GM12878 (cell line): ENCODE measurements at regions not wholly inside any gene's neighbourhood (a gene's known extent, or its start where the extent isn't known, plus 50 kb on each side); places are given as distances from the start of the nearest gene placed in this dataset.

Source experiments
- ATF7 ChIP-seq: fragments of 450-650 bp; IDR thresholded peaks from 2 replicates; pipeline ENCODE4 v1.6.1; 2016; ENCODE audit warnings: low read depth, mild to moderate bottlenecking
- CHD1 ChIP-seq: IDR thresholded peaks from 2 replicates; pipeline ENCODE4 v1.6.1; 2012; ENCODE audit warnings: low read depth, low read length, improper control_type of control experiment
- CHD2 ChIP-seq: IDR thresholded peaks from 2 replicates; pipeline ENCODE4 v1.6.1; 2011; ENCODE audit warnings: low read depth, low read length, improper control_type of control experiment, borderline replicate concordance
- CREB1 ChIP-seq: IDR thresholded peaks from 2 replicates; pipeline ENCODE4 v1.6.1; 2012; ENCODE audit warnings: low read depth, mild to moderate bottlenecking, inconsistent platforms
- HDGF ChIP-seq: fragments of 450-650 bp; IDR thresholded peaks from 2 replicates; pipeline ENCODE4 v1.6.1; 2016; ENCODE audit warnings: antibody characterized with exemption
- IKZF2 ChIP-seq, 2 experiments: fragments of 450-650 bp; IDR thresholded peaks; 2 replicates each; pipeline ENCODE4 v1.6.1; 2017; ENCODE audit warnings: mild to moderate bottlenecking in 2 of 2, moderate library complexity in 2 of 2
- IRF4 ChIP-seq: IDR thresholded peaks from 2 replicates; pipeline ENCODE4 v1.6.1; 2011; ENCODE audit warnings: low read depth, low read length
- MEF2B ChIP-seq: fragments of 450-650 bp; IDR thresholded peaks from 2 replicates; pipeline ENCODE4 v1.6.1; 2018; ENCODE audit warnings: mild to moderate bottlenecking, moderate library complexity; ENCODE audit not compliant: partially characterized antibody, poor library complexity, severe bottlenecking
- MYC ChIP-seq: IDR thresholded peaks from 2 replicates; pipeline ENCODE4 v1.6.1; 2011; ENCODE audit warnings: mild to moderate bottlenecking, low read length, moderate library complexity, inconsistent platforms; ENCODE audit not compliant: insufficient read depth, insufficient replicate concordance, insufficient read length, severe bottlenecking
- NFIC ChIP-seq: IDR thresholded peaks from 2 replicates; pipeline ENCODE4 v1.6.1; 2012; ENCODE audit warnings: low read depth, mild to moderate bottlenecking, inconsistent platforms, low read length, moderate library complexity
- NR2F1 ChIP-seq: fragments of 450-650 bp; conservative IDR thresholded peaks from 2 replicates; pipeline ENCODE4 v1.6.1; 2017; ENCODE audit warnings: mild to moderate bottlenecking
- PAX5 ChIP-seq: IDR thresholded peaks from 2 replicates; pipeline ENCODE4 v1.6.1; 2011; ENCODE audit warnings: low read depth, low read length, borderline replicate concordance
- SPI1 ChIP-seq: IDR thresholded peaks from 2 replicates; pipeline ENCODE4 v1.6.1; 2011; ENCODE audit warnings: low read depth, mild to moderate bottlenecking, low read length, moderate library complexity, borderline replicate concordance; ENCODE audit not compliant: insufficient read depth
- TF ChIP-seq, protein P1 (sequence below): fragments of 450-650 bp; conservative IDR thresholded peaks from 2 replicates; pipeline ENCODE4 v1.6.1; 2017; ENCODE audit warnings: mild to moderate bottlenecking, moderate library complexity
- TF ChIP-seq, protein P2 (sequence below): IDR thresholded peaks from 2 replicates; pipeline ENCODE4 v1.6.1; 2011; ENCODE audit warnings: borderline replicate concordance, low read depth, mild to moderate bottlenecking, moderate library complexity, low read length; ENCODE audit not compliant: insufficient read depth, poor library complexity, severe bottlenecking
- TF ChIP-seq, protein P3 (sequence below): fragments of 450-650 bp; IDR thresholded peaks from 2 replicates; pipeline ENCODE4 v1.6.1; 2017; ENCODE audit warnings: mild to moderate bottlenecking, moderate library complexity
- TF ChIP-seq, protein P4 (sequence below): IDR thresholded peaks from 2 replicates; pipeline ENCODE4 v1.6.1; 2012; ENCODE audit warnings: improper control_type of control experiment, low read depth, low read length; ENCODE audit not compliant: insufficient replicate concordance

DNA sequence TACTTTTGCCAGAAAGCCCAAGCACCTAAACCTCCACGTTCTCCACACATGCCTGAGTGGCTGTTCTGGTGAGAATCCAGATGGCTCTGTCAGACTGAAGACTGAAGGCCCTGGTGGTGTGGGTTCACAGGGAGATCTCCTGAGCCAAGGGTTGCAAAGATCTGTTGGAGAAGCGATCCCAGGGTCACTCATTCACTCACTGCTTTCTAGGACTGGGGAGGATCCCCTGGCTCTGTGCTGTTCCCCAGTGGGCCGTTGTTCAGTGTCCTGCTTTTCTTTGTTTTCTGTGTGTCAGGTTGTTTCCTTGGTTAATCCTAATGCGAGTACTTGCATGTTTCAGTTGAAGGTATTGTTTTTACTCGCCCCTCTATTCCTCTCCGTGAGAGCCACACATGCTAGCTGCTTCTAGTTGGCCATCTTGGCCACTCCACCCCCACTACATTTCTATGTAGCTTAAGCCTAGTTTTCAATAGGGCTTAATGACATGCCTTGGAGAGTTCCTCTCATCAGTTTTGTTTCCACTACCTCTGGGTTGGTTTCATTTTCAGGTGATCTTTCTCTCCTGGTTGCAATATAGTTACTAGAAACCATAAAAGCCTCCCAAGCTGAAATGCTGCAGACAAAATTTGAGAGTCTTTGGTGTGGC, 144.5 kb upstream of the SLC38A2 start (continued):
- TF ChIP-seq, protein P1, sequence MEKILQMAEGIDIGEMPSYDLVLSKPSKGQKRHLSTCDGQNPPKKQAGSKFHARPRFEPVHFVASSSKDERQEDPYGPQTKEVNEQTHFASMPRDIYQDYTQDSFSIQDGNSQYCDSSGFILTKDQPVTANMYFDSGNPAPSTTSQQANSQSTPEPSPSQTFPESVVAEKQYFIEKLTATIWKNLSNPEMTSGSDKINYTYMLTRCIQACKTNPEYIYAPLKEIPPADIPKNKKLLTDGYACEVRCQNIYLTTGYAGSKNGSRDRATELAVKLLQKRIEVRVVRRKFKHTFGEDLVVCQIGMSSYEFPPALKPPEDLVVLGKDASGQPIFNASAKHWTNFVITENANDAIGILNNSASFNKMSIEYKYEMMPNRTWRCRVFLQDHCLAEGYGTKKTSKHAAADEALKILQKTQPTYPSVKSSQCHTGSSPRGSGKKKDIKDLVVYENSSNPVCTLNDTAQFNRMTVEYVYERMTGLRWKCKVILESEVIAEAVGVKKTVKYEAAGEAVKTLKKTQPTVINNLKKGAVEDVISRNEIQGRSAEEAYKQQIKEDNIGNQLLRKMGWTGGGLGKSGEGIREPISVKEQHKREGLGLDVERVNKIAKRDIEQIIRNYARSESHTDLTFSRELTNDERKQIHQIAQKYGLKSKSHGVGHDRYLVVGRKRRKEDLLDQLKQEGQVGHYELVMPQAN, result no peak
- peak; percentile 66 for TF ChIP-seq ATF7
- TF ChIP-seq, protein P2, sequence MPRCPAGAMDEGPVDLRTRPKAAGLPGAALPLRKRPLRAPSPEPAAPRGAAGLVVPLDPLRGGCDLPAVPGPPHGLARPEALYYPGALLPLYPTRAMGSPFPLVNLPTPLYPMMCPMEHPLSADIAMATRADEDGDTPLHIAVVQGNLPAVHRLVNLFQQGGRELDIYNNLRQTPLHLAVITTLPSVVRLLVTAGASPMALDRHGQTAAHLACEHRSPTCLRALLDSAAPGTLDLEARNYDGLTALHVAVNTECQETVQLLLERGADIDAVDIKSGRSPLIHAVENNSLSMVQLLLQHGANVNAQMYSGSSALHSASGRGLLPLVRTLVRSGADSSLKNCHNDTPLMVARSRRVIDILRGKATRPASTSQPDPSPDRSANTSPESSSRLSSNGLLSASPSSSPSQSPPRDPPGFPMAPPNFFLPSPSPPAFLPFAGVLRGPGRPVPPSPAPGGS, result no peak
- no peak for TF ChIP-seq CHD1
- 0 out of 2 replicates have a peak, but pooled peaks have one; percentile 12 for TF ChIP-seq HDGF
- TF ChIP-seq, protein P3, sequence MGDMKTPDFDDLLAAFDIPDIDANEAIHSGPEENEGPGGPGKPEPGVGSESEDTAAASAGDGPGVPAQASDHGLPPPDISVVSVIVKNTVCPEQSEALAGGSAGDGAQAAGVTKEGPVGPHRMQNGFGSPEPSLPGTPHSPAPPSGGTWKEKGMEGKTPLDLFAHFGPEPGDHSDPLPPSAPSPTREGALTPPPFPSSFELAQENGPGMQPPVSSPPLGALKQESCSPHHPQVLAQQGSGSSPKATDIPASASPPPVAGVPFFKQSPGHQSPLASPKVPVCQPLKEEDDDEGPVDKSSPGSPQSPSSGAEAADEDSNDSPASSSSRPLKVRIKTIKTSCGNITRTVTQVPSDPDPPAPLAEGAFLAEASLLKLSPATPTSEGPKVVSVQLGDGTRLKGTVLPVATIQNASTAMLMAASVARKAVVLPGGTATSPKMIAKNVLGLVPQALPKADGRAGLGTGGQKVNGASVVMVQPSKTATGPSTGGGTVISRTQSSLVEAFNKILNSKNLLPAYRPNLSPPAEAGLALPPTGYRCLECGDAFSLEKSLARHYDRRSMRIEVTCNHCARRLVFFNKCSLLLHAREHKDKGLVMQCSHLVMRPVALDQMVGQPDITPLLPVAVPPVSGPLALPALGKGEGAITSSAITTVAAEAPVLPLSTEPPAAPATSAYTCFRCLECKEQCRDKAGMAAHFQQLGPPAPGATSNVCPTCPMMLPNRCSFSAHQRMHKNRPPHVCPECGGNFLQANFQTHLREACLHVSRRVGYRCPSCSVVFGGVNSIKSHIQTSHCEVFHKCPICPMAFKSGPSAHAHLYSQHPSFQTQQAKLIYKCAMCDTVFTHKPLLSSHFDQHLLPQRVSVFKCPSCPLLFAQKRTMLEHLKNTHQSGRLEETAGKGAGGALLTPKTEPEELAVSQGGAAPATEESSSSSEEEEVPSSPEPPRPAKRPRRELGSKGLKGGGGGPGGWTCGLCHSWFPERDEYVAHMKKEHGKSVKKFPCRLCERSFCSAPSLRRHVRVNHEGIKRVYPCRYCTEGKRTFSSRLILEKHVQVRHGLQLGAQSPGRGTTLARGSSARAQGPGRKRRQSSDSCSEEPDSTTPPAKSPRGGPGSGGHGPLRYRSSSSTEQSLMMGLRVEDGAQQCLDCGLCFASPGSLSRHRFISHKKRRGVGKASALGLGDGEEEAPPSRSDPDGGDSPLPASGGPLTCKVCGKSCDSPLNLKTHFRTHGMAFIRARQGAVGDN, result peak; percentile 34; the same call in 1 of the 2 replicates
- no peak for TF ChIP-seq CREB1
- peak; percentile 51; the same call in 1 of the 2 replicates for TF ChIP-seq IRF4
- TF ChIP-seq MYC, result no peak
- TF ChIP-seq NFIC, result peak; percentile 67
- TF ChIP-seq CHD2, result 0 out of 2 replicates have a peak, but pooled peaks have one; percentile 36
- TF ChIP-seq NR2F1, result no peak
- TF ChIP-seq, protein P4, sequence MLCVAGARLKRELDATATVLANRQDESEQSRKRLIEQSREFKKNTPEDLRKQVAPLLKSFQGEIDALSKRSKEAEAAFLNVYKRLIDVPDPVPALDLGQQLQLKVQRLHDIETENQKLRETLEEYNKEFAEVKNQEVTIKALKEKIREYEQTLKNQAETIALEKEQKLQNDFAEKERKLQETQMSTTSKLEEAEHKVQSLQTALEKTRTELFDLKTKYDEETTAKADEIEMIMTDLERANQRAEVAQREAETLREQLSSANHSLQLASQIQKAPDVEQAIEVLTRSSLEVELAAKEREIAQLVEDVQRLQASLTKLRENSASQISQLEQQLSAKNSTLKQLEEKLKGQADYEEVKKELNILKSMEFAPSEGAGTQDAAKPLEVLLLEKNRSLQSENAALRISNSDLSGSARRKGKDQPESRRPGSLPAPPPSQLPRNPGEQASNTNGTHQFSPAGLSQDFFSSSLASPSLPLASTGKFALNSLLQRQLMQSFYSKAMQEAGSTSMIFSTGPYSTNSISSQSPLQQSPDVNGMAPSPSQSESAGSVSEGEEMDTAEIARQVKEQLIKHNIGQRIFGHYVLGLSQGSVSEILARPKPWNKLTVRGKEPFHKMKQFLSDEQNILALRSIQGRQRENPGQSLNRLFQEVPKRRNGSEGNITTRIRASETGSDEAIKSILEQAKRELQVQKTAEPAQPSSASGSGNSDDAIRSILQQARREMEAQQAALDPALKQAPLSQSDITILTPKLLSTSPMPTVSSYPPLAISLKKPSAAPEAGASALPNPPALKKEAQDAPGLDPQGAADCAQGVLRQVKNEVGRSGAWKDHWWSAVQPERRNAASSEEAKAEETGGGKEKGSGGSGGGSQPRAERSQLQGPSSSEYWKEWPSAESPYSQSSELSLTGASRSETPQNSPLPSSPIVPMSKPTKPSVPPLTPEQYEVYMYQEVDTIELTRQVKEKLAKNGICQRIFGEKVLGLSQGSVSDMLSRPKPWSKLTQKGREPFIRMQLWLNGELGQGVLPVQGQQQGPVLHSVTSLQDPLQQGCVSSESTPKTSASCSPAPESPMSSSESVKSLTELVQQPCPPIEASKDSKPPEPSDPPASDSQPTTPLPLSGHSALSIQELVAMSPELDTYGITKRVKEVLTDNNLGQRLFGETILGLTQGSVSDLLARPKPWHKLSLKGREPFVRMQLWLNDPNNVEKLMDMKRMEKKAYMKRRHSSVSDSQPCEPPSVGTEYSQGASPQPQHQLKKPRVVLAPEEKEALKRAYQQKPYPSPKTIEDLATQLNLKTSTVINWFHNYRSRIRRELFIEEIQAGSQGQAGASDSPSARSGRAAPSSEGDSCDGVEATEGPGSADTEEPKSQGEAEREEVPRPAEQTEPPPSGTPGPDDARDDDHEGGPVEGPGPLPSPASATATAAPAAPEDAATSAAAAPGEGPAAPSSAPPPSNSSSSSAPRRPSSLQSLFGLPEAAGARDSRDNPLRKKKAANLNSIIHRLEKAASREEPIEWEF, result no peak
- peak; percentile 49; the same call in 1 of the 2 replicates for TF ChIP-seq SPI1
- TF ChIP-seq PAX5, result peak; percentile 52; the same call in 1 of the 2 replicates
- peak; percentile 31 to 45; a peak in 2 of 4 replicates for TF ChIP-seq IKZF2 (IDR thresholded peaks at IDR 0.05)
- TF ChIP-seq MEF2B, result peak; percentile 22
